SK-N-MC (cell line): ENCODE measurements at regions not wholly inside any gene's neighbourhood (a gene's known extent, or its start where the extent isn't known, plus 50 kb on each side); places are given as distances from the start of the nearest gene placed in this dataset.

ENCODE experiments used
- EZH2 ChIP-seq: fragments of 200-600 bp; sonication (generic); IDR thresholded peaks from one replicate; pipeline ENCODE4 v1.6.1; 2017; ENCODE audit warnings: antibody characterized with exemption
- FOXP2 ChIP-seq: optimal IDR thresholded peaks from 2 replicates; pipeline ENCODE3; 2011; ENCODE audit warnings: mild to moderate bottlenecking, moderate library complexity; ENCODE audit not compliant: insufficient read depth; ENCODE audit errors: extremely low read length, control extremely low read depth
- POLR2AphosphoS5 ChIP-seq: IDR thresholded peaks from 2 replicates; pipeline ENCODE4 v1.6.1; 2012; ENCODE audit warnings: mild to moderate bottlenecking, low read depth, low read length, borderline replicate concordance

- TF ChIP-seq FOXP2 (no peak), EZH2 (no peak), POLR2AphosphoS5 (no peak)
Observed at GRCh38 chr1:5254131-5254725, 599.8 kb downstream of the AJAP1 start.
